CD4-positive, CD25-positive, alpha-beta regulatory T cell (primary cell): ENCODE measurements at regions not wholly inside any gene's neighbourhood (a gene's known extent, or its start where the extent isn't known, plus 50 kb on each side); places are given as distances from the start of the nearest gene placed in this dataset.
A peak's percentile ranks its signal among the peaks of the same experiment; 100 is the strongest.

Experiments
- ATAC-seq, 2 donors: fragments of 150-1000 bp; cut with Tn5 transposase; one replicate each; pipeline ENCODE4 v1.10.0; 2021; ENCODE audit warnings: low read depth in 2 of 2, moderate number of reproducible peaks in 2 of 2, moderate library complexity in 1 of 2
- DNase-seq, 3 donors: peaks; one replicate each; pipeline versions ENCODE4 v3.0.0 to v3.0.0-alpha.2; 2012 to 2022; ENCODE audit warnings: mixed read lengths in 1 of 3
- H3K27ac ChIP-seq: one replicate; pipeline ENCODE4 v1.7.0; 2013; ENCODE audit warnings: mild to moderate bottlenecking, low read length; ENCODE audit not compliant: insufficient read depth, poor library complexity, severe bottlenecking
- H3K27me3 ChIP-seq: one replicate; pipeline ENCODE4 v1.7.0; 2013; ENCODE audit warnings: low read length; ENCODE audit not compliant: control insufficient read depth, insufficient read depth
- H3K36me3 ChIP-seq: one replicate; pipeline ENCODE4 v1.7.0; 2013; ENCODE audit warnings: mild to moderate bottlenecking, low read length, moderate library complexity; ENCODE audit not compliant: control insufficient read depth, insufficient read depth
- H3K4me1 ChIP-seq: 2 replicates; pipeline ENCODE4 v1.7.0; 2013; ENCODE audit warnings: mild to moderate bottlenecking, low read length; ENCODE audit not compliant: insufficient read depth, control insufficient read depth, poor library complexity, severe bottlenecking
- H3K4me3 ChIP-seq: one replicate; pipeline ENCODE4 v1.7.0; 2013; ENCODE audit warnings: low read depth, mild to moderate bottlenecking, low read length, moderate library complexity
- H3K9me3 ChIP-seq, 2 experiments: 1 replicate in 1 of 2; 2 replicates in 1 of 2; pipeline ENCODE4 v1.7.0; 2013; ENCODE audit warnings: low read length in 2 of 2, mild to moderate bottlenecking in 1 of 2, moderate library complexity in 1 of 2; ENCODE audit not compliant: control insufficient read depth in 2 of 2
- H3K27ac Mint-ChIP-seq, 3 donors: one replicate each; pipeline ENCODE4 v1.8.0; 2020 to 2022; ENCODE audit warnings: mild to moderate bottlenecking in 3 of 3, mixed read lengths in 3 of 3, moderate library complexity in 2 of 3
- H3K27me3 Mint-ChIP-seq: one replicate; pipeline ENCODE4 v1.8.0; 2022; ENCODE audit warnings: mild to moderate bottlenecking, mixed read lengths
- H3K36me3 Mint-ChIP-seq: one replicate; pipeline ENCODE4 v1.8.0; 2020; ENCODE audit warnings: mixed read lengths
- H3K4me1 Mint-ChIP-seq, 4 donors: one replicate each; pipeline ENCODE4 v1.8.0; 2020 to 2022; ENCODE audit warnings: mixed read lengths in 4 of 4, mild to moderate bottlenecking in 1 of 4
- H3K4me3 Mint-ChIP-seq, 4 donors: one replicate each; pipeline ENCODE4 v1.8.0; 2020 to 2022; ENCODE audit warnings: mild to moderate bottlenecking in 4 of 4, mixed read lengths in 4 of 4, moderate library complexity in 3 of 4
- H3K9me3 Mint-ChIP-seq, 7 donors: one replicate each; pipeline ENCODE4 v1.8.0; 2020 to 2022; ENCODE audit warnings: mixed read lengths in 7 of 7, mild to moderate bottlenecking in 3 of 7, moderate library complexity in 2 of 7

- Mint-ChIP-seq H3K4me3 (no peak overlapping the region), H3K27ac (peak overlapping the region in 1 of 3 donors; percentile 87), H3K27me3 (no peaks in the 10 kb centered on the region), H3K36me3 (no peaks in the 10 kb centered on the region), H3K4me1 (peaks cover 0 to 6% (median 2%) of the 10 kb centered on the region in 4 donors), H3K9me3 (no peaks in the 10 kb centered on the region)
- Histone ChIP-seq H3K36me3 (no peaks in the 10 kb centered on the region), H3K27ac (no peak overlapping the region), H3K4me1 (peaks cover 3% of the 10 kb centered on the region), H3K27me3 (no peaks in the 10 kb centered on the region), H3K4me3 (no peak overlapping the region), H3K9me3 (no peaks in the 10 kb centered on the region)
- DNase-seq (no peak), ATAC-seq (no peak)
These were observed 152.1 kb downstream of the NOC3L start for GRCh38 chr10:94210440-94211168.

DNA sequence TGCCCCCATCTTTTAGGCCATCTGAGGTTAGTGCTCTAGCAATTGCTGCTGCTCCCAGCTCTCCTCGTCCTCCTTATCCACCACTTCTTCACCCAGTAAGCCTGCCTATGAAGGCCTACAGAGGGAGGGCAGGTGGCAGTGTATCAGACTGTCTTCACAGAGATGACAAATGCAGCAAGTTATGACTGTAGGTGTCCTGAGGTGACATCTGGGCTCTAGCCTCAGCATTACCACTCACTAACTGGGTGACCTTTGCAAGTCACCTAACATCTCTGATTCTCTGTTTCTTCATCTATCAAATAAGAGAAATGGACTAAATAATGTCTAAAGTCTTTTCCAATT, 151.6 kb downstream of the NOC3L start:
- Histone ChIP-seq H3K4me1 (peaks cover 3% of the 10 kb centered on the region), H3K27me3 (no peaks in the 10 kb centered on the region), H3K4me3 (no peak overlapping the region), H3K36me3 (no peaks in the 10 kb centered on the region), H3K9me3 (no peaks in the 10 kb centered on the region), H3K27ac (no peak overlapping the region)
- no peak for DNase-seq
- ATAC-seq = no peak
- Mint-ChIP-seq H3K27me3 (no peaks in the 10 kb centered on the region), H3K4me3 (no peak overlapping the region), H3K4me1 (peaks cover 0 to 4% (median 0%) of the 10 kb centered on the region in 4 donors), H3K9me3 (no peaks in the 10 kb centered on the region), H3K36me3 (no peaks in the 10 kb centered on the region), H3K27ac (peak overlapping the region in 1 of 3 donors; percentile 87)

- no peak overlapping the region for H3K27ac Mint-ChIP-seq
- Histone ChIP-seq H3K36me3 (no peaks in the 10 kb centered on the region), H3K9me3 (no peaks in the 10 kb centered on the region), H3K4me1 (no peaks in the 10 kb centered on the region), H3K27ac (no peak overlapping the region), H3K4me3 (no peak overlapping the region), H3K27me3 (no peaks in the 10 kb centered on the region)
- no peak for DNase-seq
- no peaks in the 10 kb centered on the region for H3K27me3 Mint-ChIP-seq
- H3K4me1 Mint-ChIP-seq = no peaks in the 10 kb centered on the region
- ATAC-seq = no peak
- no peaks in the 10 kb centered on the region for H3K36me3 Mint-ChIP-seq
- no peaks in the 10 kb centered on the region for H3K9me3 Mint-ChIP-seq
- no peak overlapping the region for H3K4me3 Mint-ChIP-seq
These were observed 149.7 kb downstream of the NOC3L start for GRCh38 chr10:94213001-94213530.

GRCh38 chr10:94213980-94214379, 148.8 kb downstream of the NOC3L start:
- no peak for DNase-seq
- Histone ChIP-seq H3K27me3 (no peaks in the 10 kb centered on the region), H3K36me3 (no peaks in the 10 kb centered on the region), H3K9me3 (no peaks in the 10 kb centered on the region), H3K4me1 (no peaks in the 10 kb centered on the region), H3K4me3 (no peak overlapping the region), H3K27ac (no peak overlapping the region)
- H3K27ac Mint-ChIP-seq = no peak overlapping the region
- no peak for ATAC-seq
- no peaks in the 10 kb centered on the region for H3K9me3 Mint-ChIP-seq
- no peaks in the 10 kb centered on the region for H3K27me3 Mint-ChIP-seq
- no peak overlapping the region for H3K4me3 Mint-ChIP-seq
- no peaks in the 10 kb centered on the region for H3K4me1 Mint-ChIP-seq
- H3K36me3 Mint-ChIP-seq = no peaks in the 10 kb centered on the region

- Mint-ChIP-seq H3K4me3 (no peak overlapping the region), H3K36me3 (no peaks in the 10 kb centered on the region), H3K9me3 (no peaks in the 10 kb centered on the region), H3K4me1 (no peaks in the 10 kb centered on the region), H3K27ac (no peak overlapping the region), H3K27me3 (no peaks in the 10 kb centered on the region)
- Histone ChIP-seq H3K9me3 (no peaks in the 10 kb centered on the region), H3K27ac (no peak overlapping the region), H3K36me3 (no peaks in the 10 kb centered on the region), H3K4me3 (no peak overlapping the region), H3K27me3 (no peaks in the 10 kb centered on the region), H3K4me1 (no peaks in the 10 kb centered on the region)
- ATAC-seq = no peak
- DNase-seq = no peak
These were observed 148.3 kb downstream of the NOC3L start for GRCh38 chr10:94214481-94214893.

DNA sequence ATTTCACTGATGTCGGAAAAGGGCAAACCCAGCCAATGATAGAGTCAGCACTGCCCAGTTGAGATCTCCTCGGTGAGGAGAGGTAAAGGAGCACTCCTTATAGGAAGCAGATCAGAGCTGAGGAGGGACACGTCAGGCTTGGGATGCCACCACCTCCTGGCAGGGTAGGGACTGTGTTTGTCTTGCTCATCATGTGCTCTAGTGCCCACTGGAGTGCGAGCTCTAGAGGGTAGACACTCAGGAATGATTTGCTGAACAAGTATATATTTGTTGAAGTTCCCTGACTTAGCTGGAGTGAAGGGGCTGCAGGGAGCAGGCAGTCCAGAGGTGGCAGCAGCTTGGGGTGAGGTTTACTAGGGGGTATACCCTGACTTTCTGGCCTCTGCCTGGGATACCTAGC, 146.5 kb downstream of the NOC3L start:
- Histone ChIP-seq H3K27ac (no peak overlapping the region), H3K4me3 (no peak overlapping the region), H3K9me3 (no peaks in the 10 kb centered on the region), H3K4me1 (no peaks in the 10 kb centered on the region), H3K36me3 (no peaks in the 10 kb centered on the region), H3K27me3 (no peaks in the 10 kb centered on the region)
- DNase-seq (no peak), ATAC-seq (no peak)
- Mint-ChIP-seq H3K4me3 (no peak overlapping the region), H3K9me3 (no peaks in the 10 kb centered on the region), H3K36me3 (no peaks in the 10 kb centered on the region), H3K4me1 (no peaks in the 10 kb centered on the region), H3K27me3 (no peaks in the 10 kb centered on the region), H3K27ac (no peak overlapping the region)

GRCh38 chr10:94217411-94217810, 145.3 kb downstream of the NOC3L start:
- no peak overlapping the region for H3K4me3 Mint-ChIP-seq
- H3K27ac Mint-ChIP-seq = no peak overlapping the region
- no peaks in the 10 kb centered on the region for H3K36me3 Mint-ChIP-seq
- no peak for DNase-seq
- no peak for ATAC-seq
- Histone ChIP-seq H3K27ac (no peak overlapping the region), H3K27me3 (no peaks in the 10 kb centered on the region), H3K36me3 (no peaks in the 10 kb centered on the region), H3K9me3 (no peaks in the 10 kb centered on the region), H3K4me1 (no peaks in the 10 kb centered on the region), H3K4me3 (no peak overlapping the region)
- H3K9me3 Mint-ChIP-seq = no peaks in the 10 kb centered on the region
- no peaks in the 10 kb centered on the region for H3K4me1 Mint-ChIP-seq
- no peaks in the 10 kb centered on the region for H3K27me3 Mint-ChIP-seq

- H3K9me3 Mint-ChIP-seq = no peaks in the 10 kb centered on the region
- Histone ChIP-seq H3K27me3 (no peaks in the 10 kb centered on the region), H3K9me3 (no peaks in the 10 kb centered on the region), H3K4me3 (no peak overlapping the region), H3K27ac (no peak overlapping the region), H3K4me1 (no peaks in the 10 kb centered on the region), H3K36me3 (no peaks in the 10 kb centered on the region)
- ATAC-seq = no peak
- H3K36me3 Mint-ChIP-seq = no peaks in the 10 kb centered on the region
- DNase-seq = no peak
- no peak overlapping the region for H3K4me3 Mint-ChIP-seq
- H3K4me1 Mint-ChIP-seq = no peaks in the 10 kb centered on the region
- no peak overlapping the region for H3K27ac Mint-ChIP-seq
- no peaks in the 10 kb centered on the region for H3K27me3 Mint-ChIP-seq
These were observed 144.1 kb downstream of the NOC3L start for GRCh38 chr10:94218493-94219183.
